Keratinocyte (primary cell): ENCODE measurements at regions not wholly inside any gene's neighbourhood (a gene's known extent, or its start where the extent isn't known, plus 50 kb on each side); places are given as distances from the start of the nearest gene placed in this dataset.

ENCODE experiments used
- DNase-seq: peaks from one replicate; pipeline ENCODE4 v3.0.0-alpha.2; 2011; ENCODE audit warnings: low read depth, missing footprints, low spot score
- FAIRE-seq: peaks from 2 replicates; lab custom pipeline; 2011; peaks lifted over from hg19 to GRCh38; lab: Jason Lieb, UNC
- H2AFZ ChIP-seq: 2 replicates; pipeline ENCODE4 v1.6.0; 2012; ENCODE audit warnings: low read length, control low read depth, inconsistent platforms; ENCODE audit not compliant: control insufficient read depth
- H3K27ac ChIP-seq: 2 replicates; pipeline ENCODE4 v1.5.1; 2011; ENCODE audit warnings: low read length; ENCODE audit not compliant: control insufficient read depth, insufficient read depth
- H3K27me3 ChIP-seq: 3 replicates; pipeline ENCODE4 v1.6.0; 2011; ENCODE audit warnings: low read length; ENCODE audit not compliant: control insufficient read depth, insufficient read depth; ENCODE audit errors: extremely low read depth
- H3K36me3 ChIP-seq, 2 experiments: 2 replicates in 1 of 2; 3 replicates in 1 of 2; pipeline ENCODE4 v1.5.1; 2011; ENCODE audit warnings: low read length in 2 of 2, mild to moderate bottlenecking in 1 of 2; ENCODE audit not compliant: control insufficient read depth in 2 of 2, insufficient read depth in 2 of 2; ENCODE audit errors: extremely low read depth in 1 of 2
- H3K4me1 ChIP-seq: 3 replicates; pipeline ENCODE4 v1.5.1; 2011; ENCODE audit warnings: low read length; ENCODE audit not compliant: control insufficient read depth, insufficient read depth; ENCODE audit errors: extremely low read depth
- H3K4me2 ChIP-seq: 3 replicates; pipeline ENCODE4 v1.6.0; 2011; ENCODE audit warnings: low read depth, low read length; ENCODE audit not compliant: control insufficient read depth, insufficient read depth; ENCODE audit errors: extremely low read depth
- H3K4me3 ChIP-seq, 3 experiments: fragments of 200-600 bp in 1 of 3; sonication (generic) in 1 of 3; 2 replicates in 2 of 3; 3 replicates in 1 of 3; pipeline ENCODE4 v1.5.1; 2011 to 2016; ENCODE audit warnings: low read length in 3 of 3, mild to moderate bottlenecking in 3 of 3, control low read depth in 2 of 3, inconsistent platforms in 1 of 3, low read depth in 1 of 3, mixed read lengths in 1 of 3, mixed run types in 1 of 3, moderate library complexity in 1 of 3; ENCODE audit not compliant: control insufficient read depth in 2 of 3, insufficient read depth in 2 of 3; ENCODE audit errors: extremely low read depth in 1 of 3
- H3K79me2 ChIP-seq: 2 replicates; pipeline ENCODE4 v1.6.0; 2012; ENCODE audit warnings: low read length; ENCODE audit not compliant: control insufficient read depth, insufficient read depth
- H3K9ac ChIP-seq: 3 replicates; pipeline ENCODE4 v1.6.0; 2011; ENCODE audit warnings: low read length; ENCODE audit not compliant: control insufficient read depth, insufficient read depth; ENCODE audit errors: extremely low read depth
- H3K9me1 ChIP-seq: 3 replicates; pipeline ENCODE4 v1.6.0; 2011; ENCODE audit warnings: low read length; ENCODE audit not compliant: control insufficient read depth, insufficient read depth; ENCODE audit errors: extremely low read depth
- H3K9me3 ChIP-seq: 2 replicates; pipeline ENCODE4 v1.5.1; 2012; ENCODE audit warnings: low read depth, low read length; ENCODE audit not compliant: control insufficient read depth
- H4K20me1 ChIP-seq: 3 replicates; pipeline ENCODE4 v1.6.0; 2011; ENCODE audit warnings: low read length; ENCODE audit not compliant: control insufficient read depth, insufficient read depth; ENCODE audit errors: extremely low read depth
- EZH2 ChIP-seq: IDR thresholded peaks from one replicate; pipeline ENCODE4 v1.6.1; 2012; ENCODE audit warnings: inconsistent platforms, mild to moderate bottlenecking, low read length, moderate library complexity
- dilution Hi-C: fragments of 300-500 bp; cut with MboI; formaldehyde crosslinking; loops from one replicate; pipeline ENCODE4 v1.7.0; 2020; ENCODE audit warnings: low sequenced_read_pairs; ENCODE audit not compliant: extremely low pct_ligation_motif_present
- TF ChIP-seq, protein P1 (sequence below), 3 experiments: IDR thresholded peaks in 1 of 3; conservative IDR thresholded peaks in 1 of 3; optimal IDR thresholded peaks in 1 of 3; 2 replicates in 2 of 3; 3 replicates in 1 of 3; pipeline versions ENCODE3 to v1.5.1; 2011; ENCODE audit warnings: low read length in 3 of 3, mild to moderate bottlenecking in 3 of 3, moderate library complexity in 2 of 3, control low read depth in 1 of 3, inconsistent platforms in 1 of 3; ENCODE audit not compliant: insufficient read depth in 2 of 3; ENCODE audit errors: extremely low read depth in 1 of 3

DNA sequence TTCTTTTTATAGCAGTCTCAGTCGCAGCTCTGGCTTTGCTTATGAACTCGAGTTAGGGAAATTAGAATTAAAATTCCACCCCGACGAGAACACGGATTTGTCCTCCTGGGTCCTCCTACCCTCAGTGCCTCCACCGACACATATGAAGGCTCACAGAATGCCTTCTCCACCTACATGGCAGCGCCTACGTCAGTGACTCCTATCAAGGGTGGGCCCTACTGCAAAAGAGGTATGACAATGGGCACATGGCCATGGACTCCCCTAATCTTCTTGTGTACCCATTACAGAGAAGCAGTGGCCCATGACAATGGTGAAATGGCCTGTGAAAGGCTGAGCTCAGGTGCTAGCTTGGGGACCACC, 173.0 kb upstream of the TLE3 start:
- no peak overlapping the region for H3K4me3 ChIP-seq
- no peaks in the 10 kb centered on the region for H3K9me3 ChIP-seq
- H3K27me3 ChIP-seq, result peaks cover 21% of the 10 kb centered on the region
- FAIRE-seq (no peak), DNase-seq (no peak)
- H4K20me1 ChIP-seq, result peaks cover 3% of the 10 kb centered on the region
- no peak overlapping the region for H3K4me2 ChIP-seq
- no peak overlapping the region for H3K9ac ChIP-seq
- H3K36me3 ChIP-seq, result no peaks in the 10 kb centered on the region
- no peaks in the 10 kb centered on the region for H3K79me2 ChIP-seq
- dilution Hi-C loops, result no loop called here
- H3K27ac ChIP-seq, result no peak overlapping the region
- H3K4me1 ChIP-seq, result peaks cover 29% of the 10 kb centered on the region
- TF ChIP-seq, protein P1, sequence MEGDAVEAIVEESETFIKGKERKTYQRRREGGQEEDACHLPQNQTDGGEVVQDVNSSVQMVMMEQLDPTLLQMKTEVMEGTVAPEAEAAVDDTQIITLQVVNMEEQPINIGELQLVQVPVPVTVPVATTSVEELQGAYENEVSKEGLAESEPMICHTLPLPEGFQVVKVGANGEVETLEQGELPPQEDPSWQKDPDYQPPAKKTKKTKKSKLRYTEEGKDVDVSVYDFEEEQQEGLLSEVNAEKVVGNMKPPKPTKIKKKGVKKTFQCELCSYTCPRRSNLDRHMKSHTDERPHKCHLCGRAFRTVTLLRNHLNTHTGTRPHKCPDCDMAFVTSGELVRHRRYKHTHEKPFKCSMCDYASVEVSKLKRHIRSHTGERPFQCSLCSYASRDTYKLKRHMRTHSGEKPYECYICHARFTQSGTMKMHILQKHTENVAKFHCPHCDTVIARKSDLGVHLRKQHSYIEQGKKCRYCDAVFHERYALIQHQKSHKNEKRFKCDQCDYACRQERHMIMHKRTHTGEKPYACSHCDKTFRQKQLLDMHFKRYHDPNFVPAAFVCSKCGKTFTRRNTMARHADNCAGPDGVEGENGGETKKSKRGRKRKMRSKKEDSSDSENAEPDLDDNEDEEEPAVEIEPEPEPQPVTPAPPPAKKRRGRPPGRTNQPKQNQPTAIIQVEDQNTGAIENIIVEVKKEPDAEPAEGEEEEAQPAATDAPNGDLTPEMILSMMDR (optimal IDR thresholded peaks at IDR 0.05 in 1 of 3, IDR thresholded peaks at IDR 0.05 in 1 of 3, conservative IDR thresholded peaks at IDR 0.05 in 1 of 3; ENCODE audit: extremely low read depth in 1 of 3, insufficient read depth in 2 of 3, low read length in 3 of 3), result no peak
- TF ChIP-seq EZH2, result no peak
- H3K9me1 ChIP-seq, result no peaks in the 10 kb centered on the region
- H2AFZ ChIP-seq, result no peak overlapping the region

DNA sequence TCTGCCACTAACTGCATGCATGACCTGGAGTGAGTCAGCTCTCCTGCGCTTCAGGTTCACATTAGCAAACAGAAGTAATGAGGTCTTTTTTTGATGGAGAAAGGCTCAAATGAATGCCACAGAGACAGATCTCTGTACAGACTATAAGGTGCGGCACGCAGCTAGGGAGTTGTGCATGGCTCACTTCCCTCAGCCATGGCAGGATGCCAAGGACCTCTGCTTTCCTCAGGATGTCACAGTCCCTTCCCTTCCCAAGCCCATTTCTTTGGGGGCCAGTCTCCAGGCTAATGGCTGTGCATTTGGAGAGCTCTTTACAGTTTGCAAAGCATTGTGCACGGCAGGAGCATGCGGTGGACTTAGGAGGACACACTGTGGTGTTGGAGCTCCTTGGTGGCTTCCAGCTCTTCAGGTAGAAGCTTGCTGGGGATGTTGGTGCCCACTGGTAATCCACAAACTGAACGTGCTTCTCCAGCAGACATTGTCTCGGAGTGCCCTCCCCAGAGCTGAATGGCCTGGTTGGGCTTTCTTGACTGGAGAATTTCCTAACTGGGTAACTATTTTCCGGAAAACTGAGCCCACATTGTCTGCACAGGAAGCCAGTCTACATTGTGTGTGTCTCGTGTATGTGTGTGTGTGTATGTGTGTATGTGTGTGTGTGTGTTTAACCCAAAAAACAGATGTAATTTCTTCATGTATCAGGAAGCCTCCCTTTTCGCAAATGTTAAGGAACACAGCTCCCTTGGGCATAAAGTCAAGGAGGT, 172.5 kb upstream of the TLE3 start:
- no peaks in the 10 kb centered on the region for H3K79me2 ChIP-seq
- no peak overlapping the region for H3K4me2 ChIP-seq
- H3K9me1 ChIP-seq, result no peaks in the 10 kb centered on the region
- H3K9ac ChIP-seq, result no peak overlapping the region
- no peaks in the 10 kb centered on the region for H3K36me3 ChIP-seq
- peaks cover 3% of the 10 kb centered on the region for H4K20me1 ChIP-seq
- peaks cover 29% of the 10 kb centered on the region for H3K4me1 ChIP-seq
- no peak overlapping the region for H2AFZ ChIP-seq
- dilution Hi-C loops, result no loop called here
- peaks cover 26% of the 10 kb centered on the region for H3K27me3 ChIP-seq
- no peak overlapping the region for H3K27ac ChIP-seq
- H3K4me3 ChIP-seq, result no peak overlapping the region
- no peaks in the 10 kb centered on the region for H3K9me3 ChIP-seq
- DNase-seq, result no peak
- TF ChIP-seq, protein P1 (optimal IDR thresholded peaks at IDR 0.05 in 1 of 3, IDR thresholded peaks at IDR 0.05 in 1 of 3, conservative IDR thresholded peaks at IDR 0.05 in 1 of 3; ENCODE audit: extremely low read depth in 1 of 3, insufficient read depth in 2 of 3, low read length in 3 of 3), result no peak
- no peak for TF ChIP-seq EZH2
- peak; percentile 13 for FAIRE-seq
